Heart right ventricle (tissue), 16 donors: ENCODE measurements at regions not wholly inside any gene's neighbourhood (a gene's known extent, or its start where the extent isn't known, plus 50 kb on each side); places are given as distances from the start of the nearest gene placed in this dataset.

ENCODE experiments used
- ATAC-seq, 8 donors: fragments of 200-7000 bp; cut with Tn5 transposase; one replicate each; pipeline ENCODE4 v1.9.1; 2020; ENCODE audit warnings: mild to moderate bottlenecking in 8 of 8, moderate library complexity in 8 of 8, moderate number of reproducible peaks in 1 of 8
- DNase-seq, 2 donors: peaks; one replicate each; pipeline ENCODE4 v3.0.0-alpha.2; 2020
- H3K27ac ChIP-seq, 10 donors: fragments of 200-600 bp; sonication (generic) in 2 of 10; one replicate each; pipeline versions ENCODE4 v1.5.0 to v1.8.0; 2020 to 2022; ENCODE audit warnings: mild to moderate bottlenecking in 3 of 10
- H3K27me3 ChIP-seq, 7 donors: fragments of 200-600 bp; one replicate each; pipeline ENCODE4 v1.8.0; 2021 to 2022; ENCODE audit warnings: mild to moderate bottlenecking in 2 of 7
- H3K36me3 ChIP-seq, 9 donors: fragments of 200-600 bp; sonication (generic) in 1 of 9; one replicate each; pipeline versions ENCODE4 v1.5.0 to v1.8.0; 2020 to 2022; ENCODE audit warnings: mild to moderate bottlenecking in 2 of 9
- H3K4me1 ChIP-seq, 9 donors: fragments of 200-600 bp; sonication (generic) in 1 of 9; one replicate each; pipeline versions ENCODE4 v1.5.0 to v1.8.0; 2020 to 2022; ENCODE audit warnings: mild to moderate bottlenecking in 4 of 9
- H3K4me3 ChIP-seq, 10 donors: fragments of 200-600 bp; sonication (generic) in 2 of 10; one replicate each; pipeline versions ENCODE4 v1.5.0 to v1.8.0; 2020 to 2022; ENCODE audit warnings: mild to moderate bottlenecking in 7 of 10, moderate library complexity in 2 of 10
- H3K9me3 ChIP-seq, 11 donors: fragments of 200-600 bp in 10 of 11; sonication (generic) in 2 of 11; one replicate each; pipeline versions ENCODE4 v1.5.0 to v1.8.0; 2013 to 2022; ENCODE audit warnings: mild to moderate bottlenecking in 2 of 11, control low read depth in 1 of 11, moderate library complexity in 1 of 11
- CTCF ChIP-seq, 9 donors: fragments of 200-600 bp; sonication (generic) in 2 of 9; IDR thresholded peaks; one replicate each; pipeline versions ENCODE4 v1.5.0 to v1.8.0; 2021 to 2022; ENCODE audit warnings: antibody characterized with exemption in 9 of 9, mild to moderate bottlenecking in 5 of 9, moderate library complexity in 1 of 9
- WGBS, 2 donors: extraction: QIAGEN DNeasy Blood & Tissue Kit; methylation state at CpG; one replicate each; pipeline ENCODE4 v1.1.7; 2013; ENCODE audit warnings: inconsistent platforms in 1 of 2; 5-methylcytosine and 5-hydroxymethylcytosine counted together
- intact Hi-C, 10 donors: fragments of 100-400 bp; cut with DNase I; formaldehyde crosslinking; loops; one replicate each; pipeline versions ENCODE4 v1.11.1 to v1.14.2; 2022
- donor health status: Arrhythmogenic right ventricular cardiomyopathy.
- donor health status: ischemic (EF 13 %, LVEDD 7.1; RV severe dilation, severe dysfunction).
- donor health status: healthy with polysubstance abuse.
- donor health status: DM: no; HTN: yes; CAD: no.
- donor health status: DM: no; HTN: no; CAD: no.
- donor health status: ischemic (EF 25% LVEDD 6.9; RV normal size, moderate dysfunction).
- donor health status: ischemic (EF 25% LVEDD 5.7; RV mildly dilated, moderate dysfunction).
- donor health status: healthy.
- donor health status: DM: yes; HTN: yes; CAD: no.
- donor health status: Ischemic cardiomyopathy.
- donor health status: ischemic (EF 35%, LVEDD 5.7; RV mildly dilated, moderate dysfunction).
- donor health status: nonischemic (EF 11% LVEDD 7.7; RV severe dilation, severe dysfunction).
- donor health status: DM: yes; HTN: yes; CAD: no.
- donor health status: PGD.
- donor health status: ischemic (EF 29% LVEDD 5.4; RV normal size, mild dysfunction).
- donor health status: nonischemic (EF 23%, LVEDD 6.1; RV moderate dilation, normal function).

DNA sequence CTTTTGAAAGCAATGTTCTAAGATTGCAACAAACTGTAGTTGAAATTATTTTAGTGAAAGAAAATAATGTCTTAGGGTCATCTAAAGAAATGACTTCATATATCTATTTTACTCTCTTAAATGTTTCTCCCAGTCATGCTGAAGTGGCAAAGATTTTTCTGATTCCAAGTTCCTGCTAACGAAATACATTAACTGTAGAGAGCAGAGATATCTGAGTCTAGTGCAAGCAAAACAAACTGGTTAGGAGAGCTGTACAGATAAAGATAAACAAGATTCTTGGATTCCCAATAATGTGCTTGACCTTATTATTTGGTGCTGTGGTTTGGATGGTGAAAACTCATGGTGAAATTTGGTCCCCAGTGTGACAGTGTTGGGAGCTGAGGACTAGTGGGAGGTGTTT lies 199.9 kb upstream of the PWP1 start:
- no peak for TF ChIP-seq CTCF (IDR thresholded peaks at IDR 0.05)
- DNase-seq (no peak), ATAC-seq (no peak)
- H3K4me3 ChIP-seq = no peak overlapping the region
- intact Hi-C loops = no loop called here
- H3K4me1 ChIP-seq = no peaks in the 10 kb centered on the region
- H3K27ac ChIP-seq = no peak overlapping the region
- peaks cover 0 to 18% (median 0%) of the 10 kb centered on the region in 7 donors for H3K27me3 ChIP-seq
- H3K36me3 ChIP-seq = no peaks in the 10 kb centered on the region
- H3K9me3 ChIP-seq = no peaks in the 10 kb centered on the region
- 43 to 49% methylated on average over 1 of the region's 1 CpG for WGBS, 2 donors

- H3K27me3 ChIP-seq = peaks cover 0 to 18% (median 0%) of the 10 kb centered on the region in 7 donors
- no peaks in the 10 kb centered on the region for H3K4me1 ChIP-seq
- H3K36me3 ChIP-seq = no peaks in the 10 kb centered on the region
- 78 to 89% methylated on average over 2 of the region's 2 CpGs for WGBS, 2 donors
- ATAC-seq = no peak
- no peak overlapping the region for H3K27ac ChIP-seq
- intact Hi-C loops = no loop called here
- TF ChIP-seq CTCF (IDR thresholded peaks at IDR 0.05) = no peak
- H3K4me3 ChIP-seq = no peak overlapping the region
- no peak for DNase-seq
- H3K9me3 ChIP-seq = no peaks in the 10 kb centered on the region
Measured at GRCh38 chr12:107486140-107486892, 199.3 kb upstream of the PWP1 start.

DNA sequence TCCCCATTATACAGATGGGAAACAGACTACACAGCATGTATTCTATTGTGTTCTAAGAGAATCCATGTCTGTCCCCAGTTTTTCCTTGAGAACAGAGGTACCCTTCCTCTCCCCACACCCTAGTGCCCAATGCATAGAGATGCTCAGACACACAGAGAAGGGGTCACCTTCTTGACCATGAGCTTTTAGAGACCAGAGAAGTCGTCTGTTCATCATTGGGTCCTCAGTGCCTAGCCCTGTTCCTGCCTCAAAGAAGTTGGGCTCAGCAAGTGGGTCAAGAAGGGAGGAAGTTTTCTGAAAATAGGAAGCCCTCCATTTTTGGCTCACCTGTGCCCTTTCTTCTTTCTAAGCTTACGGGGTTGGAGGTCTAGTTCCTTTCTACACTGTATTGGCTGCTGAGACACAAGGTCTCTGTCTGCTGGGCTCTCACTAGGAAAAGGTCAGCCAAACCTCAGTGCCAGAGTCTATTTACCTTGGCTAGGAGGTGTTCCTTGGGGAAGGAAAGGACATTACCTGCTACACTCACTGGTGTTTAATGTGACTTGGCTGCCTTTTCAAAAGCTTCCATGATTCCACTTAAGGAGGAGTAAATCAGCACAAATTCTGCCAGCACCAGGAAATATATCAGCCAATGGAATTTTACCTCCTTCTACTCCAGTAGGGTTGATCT lies 198.5 kb upstream of the PWP1 start:
- TF ChIP-seq CTCF (IDR thresholded peaks at IDR 0.05) = no peak
- Histone ChIP-seq H3K27me3 (peaks cover 0 to 18% (median 0%) of the 10 kb centered on the region in 7 donors), H3K27ac (no peak overlapping the region), H3K4me3 (no peak overlapping the region), H3K36me3 (no peaks in the 10 kb centered on the region), H3K9me3 (no peaks in the 10 kb centered on the region), H3K4me1 (peaks cover 0 to 6% (median 0%) of the 10 kb centered on the region in 9 donors)
- ATAC-seq = no peak
- intact Hi-C loops = no loop called here
- 72 to 80% methylated on average over 2 of the region's 2 CpGs for WGBS, 2 donors
- no peak for DNase-seq

- WGBS, 2 donors = 84 to 86% methylated on average over 2 of the region's 2 CpGs
Measured at GRCh38 chr12:107488666-107489065, 196.9 kb upstream of the PWP1 start.

More at GRCh38 chr12:107488666-107489065, 196.9 kb upstream of the PWP1 start:
- DNase-seq (no peak), ATAC-seq (no peak)
- peaks cover 0 to 13% (median 0%) of the 10 kb centered on the region in 7 donors for H3K27me3 ChIP-seq
- H3K36me3 ChIP-seq = no peaks in the 10 kb centered on the region
- no peaks in the 10 kb centered on the region for H3K9me3 ChIP-seq
- intact Hi-C loops = no loop called here
- H3K4me1 ChIP-seq = peaks cover 0 to 18% (median 10%) of the 10 kb centered on the region in 9 donors
- no peak overlapping the region for H3K4me3 ChIP-seq
- no peak for TF ChIP-seq CTCF (IDR thresholded peaks at IDR 0.05)
- H3K27ac ChIP-seq = no peak overlapping the region
